ENCODE measurements at regions not wholly inside any gene's neighbourhood (a gene's known extent, or its start where the extent isn't known, plus 50 kb on each side); places are given as distances from the start of the nearest gene placed in this dataset.

DNA sequence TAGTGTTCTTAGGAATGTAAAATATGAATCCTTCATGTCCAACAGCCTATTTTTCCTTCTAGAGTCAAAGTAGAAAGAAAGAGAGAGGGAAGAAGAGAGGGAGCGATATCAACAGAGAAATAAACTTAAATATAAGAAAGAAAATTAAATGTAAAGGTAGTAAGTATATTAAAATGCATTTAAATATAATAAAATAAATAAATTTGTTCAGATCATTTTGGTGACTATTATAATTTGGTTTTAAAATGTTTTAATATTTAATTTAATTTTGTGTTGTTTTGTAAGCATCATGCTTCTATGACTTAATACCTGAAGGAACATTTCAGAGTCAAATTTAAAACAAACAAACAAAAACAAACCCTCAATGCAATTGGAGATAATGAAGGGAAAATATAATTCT is 405.2 kb upstream of the IRX1 start:
- TF ChIP-seq, protein P1, sequence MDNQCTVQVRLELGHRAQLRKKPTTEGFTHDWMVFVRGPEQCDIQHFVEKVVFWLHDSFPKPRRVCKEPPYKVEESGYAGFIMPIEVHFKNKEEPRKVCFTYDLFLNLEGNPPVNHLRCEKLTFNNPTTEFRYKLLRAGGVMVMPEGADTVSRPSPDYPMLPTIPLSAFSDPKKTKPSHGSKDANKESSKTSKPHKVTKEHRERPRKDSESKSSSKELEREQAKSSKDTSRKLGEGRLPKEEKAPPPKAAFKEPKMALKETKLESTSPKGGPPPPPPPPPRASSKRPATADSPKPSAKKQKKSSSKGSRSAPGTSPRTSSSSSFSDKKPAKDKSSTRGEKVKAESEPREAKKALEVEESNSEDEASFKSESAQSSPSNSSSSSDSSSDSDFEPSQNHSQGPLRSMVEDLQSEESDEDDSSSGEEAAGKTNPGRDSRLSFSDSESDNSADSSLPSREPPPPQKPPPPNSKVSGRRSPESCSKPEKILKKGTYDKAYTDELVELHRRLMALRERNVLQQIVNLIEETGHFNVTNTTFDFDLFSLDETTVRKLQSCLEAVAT (IDR thresholded peaks at IDR 0.05) = no peak
- no peak for TF ChIP-seq MAX (IDR thresholded peaks at IDR 0.05; ENCODE audit: low read depth, low read length)
- TF ChIP-seq EZH2 (IDR thresholded peaks at IDR 0.05; ENCODE audit: borderline replicate concordance, control insufficient read depth, low read depth, low read length) = no peak
- TF ChIP-seq, protein P2, sequence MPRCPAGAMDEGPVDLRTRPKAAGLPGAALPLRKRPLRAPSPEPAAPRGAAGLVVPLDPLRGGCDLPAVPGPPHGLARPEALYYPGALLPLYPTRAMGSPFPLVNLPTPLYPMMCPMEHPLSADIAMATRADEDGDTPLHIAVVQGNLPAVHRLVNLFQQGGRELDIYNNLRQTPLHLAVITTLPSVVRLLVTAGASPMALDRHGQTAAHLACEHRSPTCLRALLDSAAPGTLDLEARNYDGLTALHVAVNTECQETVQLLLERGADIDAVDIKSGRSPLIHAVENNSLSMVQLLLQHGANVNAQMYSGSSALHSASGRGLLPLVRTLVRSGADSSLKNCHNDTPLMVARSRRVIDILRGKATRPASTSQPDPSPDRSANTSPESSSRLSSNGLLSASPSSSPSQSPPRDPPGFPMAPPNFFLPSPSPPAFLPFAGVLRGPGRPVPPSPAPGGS (IDR thresholded peaks at IDR 0.05; ENCODE audit: borderline replicate concordance, insufficient read depth, low read depth, low read length, poor library complexity, severe bottlenecking) = no peak
